Brain microvascular endothelial cell (primary cell): ENCODE measurements at regions not wholly inside any gene's neighbourhood (a gene's known extent, or its start where the extent isn't known, plus 50 kb on each side); places are given as distances from the start of the nearest gene placed in this dataset.

Experiments
- DNase-seq: peaks from one replicate; pipeline ENCODE4 v3.0.0-alpha.2; 2020
- H3K27ac ChIP-seq: fragments of 250-450 bp; sonication (Bioruptor Pico); 2 replicates; pipeline ENCODE4 v1.5.1; 2020; ENCODE audit warnings: mild to moderate bottlenecking, moderate library complexity
- H3K27me3 ChIP-seq: fragments of 250-450 bp; sonication (Bioruptor Pico); replicated peaks from 2 replicates; pipeline ENCODE4 v1.5.1; 2020; ENCODE audit warnings: mild to moderate bottlenecking
- H3K36me3 ChIP-seq: fragments of 250-450 bp; sonication (Bioruptor Pico); replicated peaks from 2 replicates; pipeline ENCODE4 v1.5.1; 2020; ENCODE audit warnings: mild to moderate bottlenecking
- H3K4me3 ChIP-seq: 2 replicates; pipeline ENCODE4 v1.5.1; 2011; ENCODE audit warnings: low read depth, mild to moderate bottlenecking, control low read depth, low read length, moderate library complexity
- in situ Hi-C: cut with HindIII; loops from 2 replicates; pipeline ENCODE4 v1.10.0; 2017; ENCODE audit warnings: low sequenced_read_pairs, low pct_ligation_motif_present
- TF ChIP-seq, protein P1 (sequence below): IDR thresholded peaks from 2 replicates; pipeline ENCODE4 v1.5.1; 2011; ENCODE audit warnings: low read depth, mild to moderate bottlenecking, moderate library complexity, low read length, control low read depth, inconsistent platforms; ENCODE audit errors: missing control alignments

DNA sequence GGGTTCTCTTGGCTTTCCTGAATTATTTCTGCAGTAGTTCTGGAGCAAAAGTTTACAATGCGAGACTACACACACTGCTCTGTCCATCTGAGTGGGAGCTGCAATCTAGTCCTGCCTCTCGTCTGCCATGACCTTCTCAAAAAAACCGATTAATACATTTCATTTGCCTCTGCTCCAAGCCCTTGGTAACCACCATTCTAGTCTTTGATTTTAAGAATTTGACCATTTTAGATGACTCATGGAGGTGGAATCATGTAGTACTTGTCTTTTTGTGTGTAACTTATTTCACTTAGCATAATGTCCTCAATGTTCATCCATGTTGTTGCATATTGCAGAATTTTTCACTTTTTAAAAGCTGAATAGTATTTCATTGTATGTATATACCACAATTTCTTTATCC is 356.9 kb downstream of the SV2B start:
- no peaks in the 10 kb centered on the region for H3K36me3 ChIP-seq
- no peak for DNase-seq
- H3K27ac ChIP-seq: peak overlapping the region; percentile 37
- in situ Hi-C loops: no loop called here
- no peaks in the 10 kb centered on the region for H3K27me3 ChIP-seq
- TF ChIP-seq, protein P1, sequence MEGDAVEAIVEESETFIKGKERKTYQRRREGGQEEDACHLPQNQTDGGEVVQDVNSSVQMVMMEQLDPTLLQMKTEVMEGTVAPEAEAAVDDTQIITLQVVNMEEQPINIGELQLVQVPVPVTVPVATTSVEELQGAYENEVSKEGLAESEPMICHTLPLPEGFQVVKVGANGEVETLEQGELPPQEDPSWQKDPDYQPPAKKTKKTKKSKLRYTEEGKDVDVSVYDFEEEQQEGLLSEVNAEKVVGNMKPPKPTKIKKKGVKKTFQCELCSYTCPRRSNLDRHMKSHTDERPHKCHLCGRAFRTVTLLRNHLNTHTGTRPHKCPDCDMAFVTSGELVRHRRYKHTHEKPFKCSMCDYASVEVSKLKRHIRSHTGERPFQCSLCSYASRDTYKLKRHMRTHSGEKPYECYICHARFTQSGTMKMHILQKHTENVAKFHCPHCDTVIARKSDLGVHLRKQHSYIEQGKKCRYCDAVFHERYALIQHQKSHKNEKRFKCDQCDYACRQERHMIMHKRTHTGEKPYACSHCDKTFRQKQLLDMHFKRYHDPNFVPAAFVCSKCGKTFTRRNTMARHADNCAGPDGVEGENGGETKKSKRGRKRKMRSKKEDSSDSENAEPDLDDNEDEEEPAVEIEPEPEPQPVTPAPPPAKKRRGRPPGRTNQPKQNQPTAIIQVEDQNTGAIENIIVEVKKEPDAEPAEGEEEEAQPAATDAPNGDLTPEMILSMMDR: no peak
- H3K4me3 ChIP-seq: no peak overlapping the region

DNA sequence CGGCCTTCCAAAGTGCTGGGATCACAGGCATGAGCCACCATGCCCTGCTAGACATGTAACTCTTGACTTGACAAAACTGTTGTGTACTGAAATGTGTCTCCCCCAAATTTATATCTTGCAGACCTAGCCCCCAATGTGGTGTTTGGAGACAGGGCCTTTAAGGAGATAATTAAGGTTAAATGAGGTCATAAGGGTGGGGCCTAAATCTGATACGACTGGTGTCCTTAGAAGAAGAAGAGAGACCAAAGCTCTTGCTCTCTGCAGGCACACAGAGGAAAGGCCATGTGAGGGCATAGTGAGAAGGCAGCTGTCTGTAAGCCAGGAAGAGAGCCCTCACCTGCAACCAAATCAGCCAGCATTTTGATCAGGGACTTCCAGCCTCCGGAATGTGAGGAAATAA is 361.3 kb downstream of the SV2B start:
- TF ChIP-seq, protein P1: no peak
- in situ Hi-C loops: no loop called here
- Histone ChIP-seq H3K36me3 (no peaks in the 10 kb centered on the region), H3K27me3 (no peaks in the 10 kb centered on the region), H3K4me3 (no peak overlapping the region), H3K27ac (no peak overlapping the region)
- no peak for DNase-seq

DNA sequence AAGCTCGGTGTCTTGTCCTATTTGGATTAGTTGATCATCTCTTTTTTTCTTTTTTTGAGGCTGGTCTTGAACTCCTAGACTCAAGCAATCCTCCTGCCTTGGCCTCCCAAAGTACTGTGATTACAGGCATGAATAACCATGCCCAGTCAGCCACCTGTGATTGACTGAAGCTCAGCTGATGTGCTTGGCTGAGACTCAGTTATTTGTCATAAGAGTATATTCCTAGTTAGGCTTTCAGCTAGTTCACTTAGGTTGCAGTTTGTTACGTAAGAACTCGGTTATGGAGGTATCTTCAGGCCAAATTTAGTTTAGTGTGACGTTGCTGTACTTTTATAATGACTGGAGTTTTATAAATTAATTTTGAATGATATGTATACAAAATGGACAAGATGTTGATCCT is 365.0 kb downstream of the SV2B start:
- no peaks in the 10 kb centered on the region for H3K36me3 ChIP-seq
- no peaks in the 10 kb centered on the region for H3K27me3 ChIP-seq
- no peak for DNase-seq
- TF ChIP-seq, protein P1: no peak
- no peak overlapping the region for H3K4me3 ChIP-seq
- no peak overlapping the region for H3K27ac ChIP-seq
- in situ Hi-C loops: no loop called here

DNA sequence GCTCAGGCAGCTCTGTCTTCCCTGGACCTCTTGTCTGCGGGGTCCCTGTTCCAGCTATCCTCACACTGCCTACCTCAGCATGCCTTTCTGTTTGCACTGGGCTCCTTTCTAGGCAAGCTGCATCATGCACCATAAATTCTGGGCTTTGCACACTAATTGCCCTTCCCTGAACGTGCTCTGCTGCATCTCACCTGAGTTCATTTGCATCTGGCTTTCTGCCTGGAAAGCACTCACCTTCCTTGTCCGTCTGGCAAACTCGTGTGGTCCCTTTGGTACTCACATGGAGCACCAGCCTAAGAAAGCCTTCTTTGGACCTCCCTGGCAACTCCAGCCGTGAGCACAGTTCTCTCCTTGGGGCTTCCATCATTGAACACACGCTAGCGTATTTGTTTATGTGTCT is 365.6 kb downstream of the SV2B start:
- Histone ChIP-seq H3K27me3 (no peaks in the 10 kb centered on the region), H3K36me3 (no peaks in the 10 kb centered on the region), H3K27ac (no peak overlapping the region), H3K4me3 (no peak overlapping the region)
- in situ Hi-C loops: no loop called here
- DNase-seq: no peak
- TF ChIP-seq, protein P1: no peak

DNA sequence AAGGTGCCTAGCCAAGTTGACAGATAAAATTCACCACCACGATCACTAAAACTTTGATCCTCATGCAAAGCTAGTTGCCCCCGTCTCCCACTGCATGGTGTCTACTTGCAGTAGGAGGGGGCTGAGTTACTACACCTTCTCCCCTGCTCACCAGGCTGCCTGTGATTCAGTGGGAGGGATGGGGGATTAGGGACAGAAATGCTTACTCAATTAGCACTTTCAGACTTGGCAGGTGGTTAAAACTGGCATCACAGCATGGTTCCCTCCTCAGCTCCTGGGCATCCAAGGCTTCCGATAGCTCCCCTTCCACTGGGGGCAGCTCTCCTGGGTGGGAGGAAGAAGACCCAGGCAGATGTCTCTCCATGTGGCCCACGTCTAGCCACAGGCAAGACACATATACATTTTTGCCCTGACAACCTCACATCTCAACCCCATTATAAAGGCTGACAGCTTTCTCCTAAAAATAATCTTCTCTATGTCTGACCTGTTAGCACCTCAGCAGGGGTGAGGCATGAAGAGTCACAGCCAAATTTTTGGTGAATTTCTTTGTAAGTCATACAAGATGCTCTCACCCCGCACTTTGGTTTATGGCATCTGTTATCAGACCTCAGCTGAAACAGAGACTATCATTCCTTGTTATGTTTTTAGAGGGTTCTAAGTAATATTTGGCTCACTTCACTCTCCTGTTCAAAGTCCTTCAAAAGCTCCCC is 369.0 kb downstream of the SV2B start:
- Histone ChIP-seq H3K36me3 (no peaks in the 10 kb centered on the region), H3K4me3 (no peak overlapping the region), H3K27ac (no peak overlapping the region), H3K27me3 (no peaks in the 10 kb centered on the region)
- in situ Hi-C loops: no loop called here
- DNase-seq: no peak
- TF ChIP-seq, protein P1: no peak
